ENCODE measurements at regions not wholly inside any gene's neighbourhood (a gene's known extent, or its start where the extent isn't known, plus 50 kb on each side); places are given as distances from the start of the nearest gene placed in this dataset.

DNA sequence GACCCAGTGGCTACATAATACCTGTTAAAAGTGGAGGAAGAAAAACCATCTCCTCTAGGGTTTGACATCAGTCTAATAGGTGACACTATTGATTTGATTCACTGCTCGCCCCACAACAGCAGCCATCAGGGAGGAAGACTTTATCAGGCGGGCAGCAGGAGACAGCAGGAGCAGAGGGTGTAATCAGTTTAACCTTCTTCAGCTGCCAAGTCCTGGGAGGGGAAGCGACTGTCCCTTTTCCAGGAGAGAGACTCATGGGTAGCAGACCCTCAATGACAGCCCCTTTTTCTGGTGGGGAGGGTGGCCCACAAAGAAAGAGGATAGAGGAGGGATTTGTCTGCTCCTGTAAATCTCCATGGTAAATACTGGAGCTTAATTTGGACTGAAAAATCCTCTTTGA lies 291.8 kb downstream of the HAPSTR1 start:
- no peak for DNase-seq

GRCh38 chr16:9384141-9384540 lies 292.7 kb downstream of the HAPSTR1 start:
- DNase-seq = no peak

- no peak for DNase-seq
Observed at GRCh38 chr16:9389543-9390207, 298.2 kb downstream of the HAPSTR1 start.

GRCh38 chr16:9392956-9393355 lies 301.5 kb downstream of the HAPSTR1 start:
- no peak for DNase-seq

- DNase-seq = no peak
Observed at GRCh38 chr16:9393591-9393990, 302.1 kb downstream of the HAPSTR1 start.

DNA sequence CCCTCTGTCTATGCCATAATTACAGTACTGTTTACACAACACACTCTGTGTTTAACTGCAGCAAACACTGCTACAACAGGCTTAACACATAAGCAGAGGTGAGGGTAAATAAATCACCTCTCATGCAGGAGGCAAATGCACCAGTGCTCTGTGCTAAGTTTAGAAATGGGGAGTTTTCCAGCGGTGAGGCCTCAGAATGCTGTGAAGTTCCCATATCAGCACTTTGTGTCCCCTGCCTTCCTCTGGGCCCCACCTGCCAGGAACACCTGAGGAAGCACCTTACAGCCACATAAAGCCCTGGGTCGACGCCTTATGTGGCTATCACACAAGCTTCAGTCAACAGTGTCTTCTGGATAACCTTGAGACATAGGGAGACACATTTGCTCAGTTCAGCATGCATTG lies 304.5 kb downstream of the HAPSTR1 start:
- no peak for DNase-seq

DNA sequence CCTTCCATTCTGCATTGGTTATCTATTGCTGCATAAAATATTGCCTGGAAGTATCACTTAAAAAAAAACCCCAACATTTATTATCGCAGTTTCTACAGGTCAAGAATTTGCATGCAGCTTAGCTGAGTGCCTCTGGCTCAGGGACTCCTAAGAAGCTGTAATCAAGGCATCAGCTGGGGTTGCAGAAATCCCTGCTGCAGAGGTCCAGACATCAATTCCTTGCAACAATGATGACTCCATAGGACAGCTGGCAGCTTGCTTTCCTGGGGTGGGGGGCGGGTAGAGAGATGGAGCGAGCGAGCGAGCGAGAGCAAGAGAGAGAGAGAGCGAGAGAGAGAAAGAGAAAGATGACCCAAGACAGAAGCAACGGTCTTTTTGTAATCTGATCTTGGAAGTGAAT lies 308.1 kb downstream of the HAPSTR1 start:
- no peak for DNase-seq

GRCh38 chr16:9401173-9401572 lies 309.7 kb downstream of the HAPSTR1 start:
- no peak for DNase-seq

DNA sequence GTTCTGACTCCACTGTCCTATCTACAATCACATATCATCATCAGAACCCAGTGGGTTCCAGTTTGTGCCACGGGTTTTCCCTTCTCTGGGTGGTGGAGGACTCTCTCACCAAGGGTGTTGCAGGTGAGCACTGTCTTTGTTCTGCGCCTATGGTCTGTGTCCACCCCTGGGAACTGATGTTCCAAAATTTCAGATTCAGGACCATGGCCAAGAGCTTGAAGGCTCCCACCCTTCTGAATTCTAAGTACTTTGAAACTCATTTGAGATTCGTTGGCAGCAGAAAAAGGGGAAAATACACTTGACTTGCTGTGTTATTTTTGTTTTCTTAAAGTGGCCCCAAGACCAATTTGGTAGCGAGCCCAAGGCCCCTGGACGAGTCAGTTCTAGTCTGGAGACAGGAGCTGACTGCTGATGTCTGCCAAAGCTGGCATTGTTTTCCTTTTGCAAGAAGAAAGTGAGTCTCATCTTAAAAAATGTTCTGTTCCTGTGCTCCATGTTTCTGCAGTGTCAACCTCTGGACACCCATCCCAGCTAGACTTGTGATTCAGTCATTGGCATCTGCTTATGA lies 310.9 kb downstream of the HAPSTR1 start:
- no peak for DNase-seq

DNA sequence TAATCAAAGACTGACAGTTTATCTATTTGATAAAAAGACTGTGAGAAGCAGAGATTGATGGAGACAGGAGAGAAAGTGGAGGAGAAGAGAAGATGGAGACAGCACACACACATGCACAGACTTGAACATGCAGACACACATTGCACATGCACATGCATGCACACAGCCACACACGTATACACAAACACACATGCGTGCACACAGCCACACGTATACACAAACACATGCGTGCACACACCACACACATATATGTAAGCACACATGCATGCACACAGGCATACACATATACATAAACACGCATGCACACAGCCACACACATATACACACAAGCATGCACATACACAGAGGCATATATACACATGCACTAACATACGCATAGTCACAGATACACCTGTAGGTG lies 313.4 kb downstream of the HAPSTR1 start:
- no peak for DNase-seq

DNA sequence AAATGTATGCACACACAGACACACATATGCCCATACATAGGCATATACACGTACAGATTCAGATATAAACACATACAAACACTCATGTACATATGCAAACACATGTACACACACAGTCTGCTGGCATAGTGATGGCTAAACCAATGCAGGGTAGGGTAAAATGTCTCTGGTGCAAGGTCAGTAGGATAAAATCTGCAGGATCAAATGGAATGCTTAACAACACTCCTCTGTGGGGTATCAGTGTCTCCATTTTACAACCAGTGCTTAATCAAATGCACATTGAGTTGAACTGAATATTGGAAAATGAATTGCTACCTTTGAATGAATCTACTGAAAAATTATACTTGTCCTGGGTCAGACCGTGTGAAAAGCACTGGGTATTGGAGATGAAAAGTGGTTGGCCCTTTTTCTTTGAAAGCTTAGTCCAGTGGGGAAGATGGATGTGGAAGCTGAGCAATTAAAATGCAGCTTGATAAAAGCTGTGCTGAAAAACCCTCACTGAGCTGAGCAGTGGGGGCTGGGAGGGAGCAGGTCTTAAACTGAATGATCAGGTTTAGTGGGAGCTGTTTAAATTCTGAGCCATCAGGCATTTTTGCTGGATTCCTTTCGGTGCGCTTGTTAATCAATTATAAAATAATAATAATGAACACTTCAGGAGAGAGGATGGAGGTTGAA lies 314.7 kb downstream of the HAPSTR1 start:
- DNase-seq = no peak

GRCh38 chr16:9407206-9407758 lies 315.8 kb downstream of the HAPSTR1 start:
- DNase-seq = no peak

DNA sequence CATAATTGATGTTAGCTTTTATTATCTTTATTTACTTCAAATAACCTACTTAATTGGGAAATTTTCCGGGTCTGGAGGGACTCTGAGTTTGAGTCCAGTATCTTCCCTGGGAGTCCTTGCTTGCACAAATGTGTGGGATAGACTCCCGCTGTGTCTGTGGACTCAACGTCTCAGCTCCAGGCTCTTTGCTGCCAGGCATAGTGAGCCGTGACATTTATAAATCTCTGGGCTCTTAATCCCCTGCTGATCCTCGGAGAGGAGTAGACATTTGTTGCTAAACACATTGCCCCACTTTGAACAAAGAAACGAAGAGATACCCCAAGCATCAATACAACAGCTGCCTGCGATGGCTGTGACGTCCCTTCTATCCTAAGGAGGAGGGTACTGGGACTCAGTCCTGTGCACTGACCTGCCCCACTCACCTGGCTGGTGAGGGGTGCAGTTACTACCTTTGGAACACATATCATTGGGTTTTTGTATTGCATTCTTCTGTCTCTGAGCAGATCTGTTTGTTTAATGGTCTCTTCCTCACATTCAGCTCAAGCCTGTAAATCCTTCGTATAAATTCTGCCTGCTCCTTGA lies 316.9 kb downstream of the HAPSTR1 start:
- DNase-seq = no peak

DNA sequence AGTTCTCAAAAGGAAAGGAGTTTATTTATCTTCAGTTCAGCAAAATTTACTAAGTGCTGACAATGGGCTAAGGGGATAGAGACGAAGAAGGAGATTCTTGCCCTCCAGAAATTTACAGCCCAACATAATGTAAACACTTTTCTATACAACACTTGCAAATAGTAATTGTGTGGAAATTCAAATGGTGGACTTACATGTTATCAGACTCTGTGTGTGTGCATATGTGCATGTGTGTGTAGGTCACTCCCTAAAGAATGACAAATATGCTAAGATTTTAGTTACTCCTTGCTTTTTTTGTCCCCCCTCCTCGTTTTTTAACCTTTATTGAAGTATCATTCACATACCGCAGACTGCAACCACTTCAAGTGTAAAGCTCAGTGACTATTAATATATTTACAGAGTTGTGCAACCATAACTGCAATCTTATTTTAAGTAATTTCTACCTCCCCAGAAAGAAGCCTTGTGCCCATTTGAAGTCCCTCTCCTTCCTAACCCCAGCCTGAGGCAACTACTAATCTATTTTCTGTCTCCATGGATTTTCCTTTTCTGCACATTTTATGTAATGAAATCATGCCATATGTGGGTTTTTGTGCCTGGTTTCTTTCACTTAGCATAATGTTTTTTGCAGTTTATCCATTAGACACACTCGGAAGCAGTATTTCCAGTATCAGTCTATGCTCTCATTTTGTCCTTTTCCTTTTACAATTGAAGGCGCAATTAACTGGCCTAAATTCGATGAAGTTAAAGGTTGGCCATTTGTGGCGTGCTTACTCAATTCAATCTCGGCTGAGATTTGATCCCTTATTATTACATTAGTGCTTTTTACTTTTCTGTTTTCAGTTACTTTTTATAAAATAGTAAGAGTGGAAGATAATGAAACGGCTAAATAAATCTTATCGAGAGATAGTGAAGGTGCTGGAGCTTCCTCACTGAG lies 318.4 kb downstream of the HAPSTR1 start:
- no peak for DNase-seq

DNA sequence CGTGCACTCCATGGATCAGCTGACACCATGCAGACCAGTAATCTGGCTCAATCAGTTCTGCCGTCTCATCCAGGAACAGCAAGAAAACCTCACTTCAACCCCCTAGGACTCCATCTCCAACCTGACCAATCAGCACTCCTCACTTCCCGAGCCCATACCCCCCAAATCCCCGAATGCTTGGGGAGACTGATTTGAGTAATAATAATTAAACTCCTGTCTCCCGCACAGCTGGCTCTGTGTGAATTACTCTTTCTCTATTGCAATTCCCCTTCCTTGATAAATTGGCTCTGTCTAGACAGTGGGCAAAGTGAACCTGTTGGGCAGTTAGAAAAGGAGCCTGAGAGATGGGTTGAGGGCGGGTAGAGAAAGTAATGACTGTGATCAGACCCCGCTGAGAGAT lies 320.0 kb downstream of the HAPSTR1 start:
- no peak for DNase-seq

DNA sequence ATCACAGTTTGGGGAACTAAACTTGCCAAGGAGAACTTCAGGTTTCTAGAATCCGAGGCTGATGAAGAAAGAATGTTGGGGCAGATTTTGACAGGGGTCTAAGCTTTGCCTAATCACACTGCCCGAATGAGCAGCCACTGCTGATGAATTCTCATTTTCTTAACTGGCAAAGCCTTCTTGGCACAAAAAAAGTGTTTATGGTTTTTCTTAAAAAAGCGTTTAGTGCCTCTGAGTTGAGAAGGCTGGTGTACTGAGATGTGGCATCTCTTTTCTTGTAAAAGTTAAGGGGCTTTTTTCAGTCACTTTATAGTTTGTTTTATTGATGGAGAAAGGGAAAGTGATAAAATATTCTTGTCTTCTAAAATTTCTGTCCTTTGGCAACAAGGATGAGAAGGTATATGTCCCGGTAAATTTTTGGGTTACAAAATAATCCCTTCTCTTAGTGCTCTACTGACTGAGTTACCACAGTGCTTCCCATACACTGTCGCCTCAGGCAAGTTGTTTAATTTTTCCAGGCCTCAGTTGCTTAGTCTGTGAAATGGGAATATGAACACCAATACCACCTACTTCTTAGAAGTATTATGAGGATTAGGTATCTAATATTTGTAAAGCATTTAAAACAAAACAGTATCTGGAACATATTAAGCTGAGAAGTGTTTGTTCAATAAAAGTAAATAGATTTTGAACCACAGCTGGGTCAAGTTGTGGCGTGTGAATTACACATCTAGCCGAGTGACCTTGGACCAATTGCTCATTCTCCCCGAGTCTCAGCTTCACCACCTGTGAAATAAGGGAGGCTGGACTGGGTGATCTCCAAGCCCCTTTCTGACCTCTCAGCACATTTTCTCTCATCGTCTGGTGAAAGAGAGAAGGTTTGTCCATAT lies 320.8 kb downstream of the HAPSTR1 start:
- no peak for DNase-seq

- DNase-seq = no peak
Observed at GRCh38 chr16:9412915-9413264, 321.4 kb downstream of the HAPSTR1 start.

GRCh38 chr16:9415545-9415944 lies 324.1 kb downstream of the HAPSTR1 start:
- no peak for DNase-seq

DNA sequence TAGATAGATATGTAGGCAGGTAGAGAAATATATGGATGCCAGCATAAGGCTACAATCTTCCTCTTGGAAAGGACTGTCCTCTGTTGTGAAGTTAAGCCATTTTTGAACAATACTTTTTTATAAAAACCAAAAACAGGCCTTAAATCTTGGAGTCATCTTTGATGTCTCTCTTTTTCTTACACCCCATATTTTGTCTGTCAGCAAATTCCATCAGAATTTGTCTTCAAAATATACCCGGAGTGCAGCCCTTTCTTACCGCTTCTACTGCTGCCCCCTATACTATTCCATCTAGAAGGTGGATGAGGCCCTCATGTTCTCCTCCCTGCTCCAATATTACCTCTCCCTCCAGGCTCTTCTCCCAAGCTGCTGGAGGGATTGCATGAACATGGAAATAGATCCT lies 326.5 kb downstream of the HAPSTR1 start:
- DNase-seq = no peak

GRCh38 chr16:9419161-9419560 lies 327.7 kb downstream of the HAPSTR1 start:
- DNase-seq = no peak

DNA sequence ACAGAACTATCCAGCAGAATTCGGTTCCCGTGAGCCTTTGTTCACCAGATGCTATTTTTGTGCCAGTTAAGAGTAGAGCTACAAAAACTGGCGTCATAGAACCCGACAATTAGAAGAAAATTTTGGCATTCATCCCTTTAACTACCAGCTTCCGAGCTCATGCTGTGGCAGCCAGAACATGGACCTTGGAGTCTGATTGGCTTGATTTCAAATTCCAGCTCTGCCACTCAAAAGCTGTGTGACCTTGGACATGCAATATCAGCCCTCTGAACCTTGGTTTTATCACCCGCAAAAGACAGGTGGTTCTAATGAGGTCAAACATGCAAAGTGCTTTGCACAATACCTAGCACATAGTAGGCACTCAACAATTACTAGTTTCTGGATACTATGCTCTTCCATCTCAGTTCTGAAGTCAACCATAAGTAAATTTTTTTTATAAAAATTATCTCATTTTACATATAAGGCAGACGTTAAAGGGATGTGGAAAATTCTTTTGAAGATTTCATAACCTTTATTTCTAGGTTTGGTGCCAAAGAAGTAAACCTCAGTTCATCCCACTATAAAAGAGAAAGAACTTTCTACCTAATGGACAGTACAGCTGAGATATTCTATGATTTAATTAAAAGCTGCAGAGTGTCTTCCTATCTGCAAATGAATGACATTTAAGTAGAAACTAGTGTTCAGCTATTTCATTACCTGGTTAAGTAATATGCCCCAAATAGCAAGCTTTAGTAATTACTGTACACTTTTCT lies 331.5 kb downstream of the HAPSTR1 start:
- no peak for DNase-seq
